Osteocyte (in vitro differentiated cells): ENCODE measurements at regions not wholly inside any gene's neighbourhood (a gene's known extent, or its start where the extent isn't known, plus 50 kb on each side); places are given as distances from the start of the nearest gene placed in this dataset.

Experiments
- DNase-seq: peaks from one replicate; pipeline ENCODE4 v3.0.0; 2021; ENCODE audit warnings: mixed read lengths; ENCODE audit not compliant: unreplicated experiment; ENCODE audit errors: extremely low spot score
- H3K27ac Mint-ChIP-seq: one replicate; pipeline ENCODE4 v1.8.0; 2021; ENCODE audit warnings: mild to moderate bottlenecking, mixed read lengths; ENCODE audit not compliant: unreplicated experiment
- H3K27me3 Mint-ChIP-seq: one replicate; pipeline ENCODE4 v1.8.0; 2021; ENCODE audit warnings: mixed read lengths; ENCODE audit not compliant: unreplicated experiment
- H3K36me3 Mint-ChIP-seq: one replicate; pipeline ENCODE4 v1.8.0; 2021; ENCODE audit warnings: mixed read lengths; ENCODE audit not compliant: unreplicated experiment
- H3K4me1 Mint-ChIP-seq: one replicate; pipeline ENCODE4 v1.8.0; 2021; ENCODE audit warnings: mixed read lengths; ENCODE audit not compliant: unreplicated experiment
- H3K4me3 Mint-ChIP-seq: one replicate; pipeline ENCODE4 v1.8.0; 2021; ENCODE audit warnings: mild to moderate bottlenecking, moderate library complexity, mixed read lengths; ENCODE audit not compliant: unreplicated experiment
- H3K9me3 Mint-ChIP-seq: one replicate; pipeline ENCODE4 v1.8.0; 2021; ENCODE audit warnings: mixed read lengths; ENCODE audit not compliant: unreplicated experiment
- CTCF ChIP-seq: fragments of 200-600 bp; sonication (generic); IDR thresholded peaks from 2 replicates; pipeline ENCODE4 v1.5.0; 2021; ENCODE audit warnings: antibody characterized with exemption, mild to moderate bottlenecking, moderate library complexity

- no peaks in the 10 kb centered on the region for H3K36me3 Mint-ChIP-seq
- no peak overlapping the region for H3K27ac Mint-ChIP-seq
- no peak for TF ChIP-seq CTCF
- H3K4me1 Mint-ChIP-seq: no peaks in the 10 kb centered on the region
- no peak overlapping the region for H3K4me3 Mint-ChIP-seq
- H3K27me3 Mint-ChIP-seq: no peaks in the 10 kb centered on the region
- no peak for DNase-seq
- H3K9me3 Mint-ChIP-seq: no peaks in the 10 kb centered on the region
These were observed 786.4 kb downstream of the MCTP2 start for GRCh38 chr15:95017666-95018328.

- H3K4me3 Mint-ChIP-seq: no peak overlapping the region
- no peak for TF ChIP-seq CTCF
- no peak for DNase-seq
- H3K9me3 Mint-ChIP-seq: no peaks in the 10 kb centered on the region
- H3K36me3 Mint-ChIP-seq: no peaks in the 10 kb centered on the region
- no peaks in the 10 kb centered on the region for H3K27me3 Mint-ChIP-seq
- no peaks in the 10 kb centered on the region for H3K4me1 Mint-ChIP-seq
- no peak overlapping the region for H3K27ac Mint-ChIP-seq
These were observed 787.7 kb downstream of the MCTP2 start for GRCh38 chr15:95018888-95019545.

- no peak overlapping the region for H3K27ac Mint-ChIP-seq
- H3K36me3 Mint-ChIP-seq: no peaks in the 10 kb centered on the region
- TF ChIP-seq CTCF: no peak
These were observed 788.5 kb downstream of the MCTP2 start for GRCh38 chr15:95019907-95020306.

GRCh38 chr15:95021816-95022215 lies 790.5 kb downstream of the MCTP2 start:
- no peak for TF ChIP-seq CTCF
- Mint-ChIP-seq H3K4me1 (no peaks in the 10 kb centered on the region), H3K27me3 (no peaks in the 10 kb centered on the region), H3K9me3 (no peaks in the 10 kb centered on the region), H3K27ac (no peak overlapping the region), H3K4me3 (no peak overlapping the region), H3K36me3 (no peaks in the 10 kb centered on the region)
- no peak for DNase-seq

More at GRCh38 chr15:95019907-95020306, 788.5 kb downstream of the MCTP2 start:
- no peak for DNase-seq
- Mint-ChIP-seq H3K4me1 (no peaks in the 10 kb centered on the region), H3K9me3 (no peaks in the 10 kb centered on the region), H3K4me3 (no peak overlapping the region), H3K27me3 (no peaks in the 10 kb centered on the region)

GRCh38 chr15:95024351-95024750 lies 793.0 kb downstream of the MCTP2 start:
- no peak for DNase-seq
- Mint-ChIP-seq H3K4me1 (no peaks in the 10 kb centered on the region), H3K27me3 (no peaks in the 10 kb centered on the region), H3K9me3 (no peaks in the 10 kb centered on the region), H3K36me3 (no peaks in the 10 kb centered on the region), H3K27ac (no peak overlapping the region), H3K4me3 (no peak overlapping the region)
- TF ChIP-seq CTCF: peak; percentile 66
